T-helper 2 cell treated with Interferon-gamma antibody and Interleukin-4, amounts not matched to agents 5 μg/mL and 100 μg/mL, for 36 hours (primary cell): ENCODE measurements at regions not wholly inside any gene's neighbourhood (a gene's known extent, or its start where the extent isn't known, plus 50 kb on each side); places are given as distances from the start of the nearest gene placed in this dataset.

ENCODE experiments used
- DNase-seq: peaks from one replicate; pipeline ENCODE4 v3.0.0; 2021; ENCODE audit warnings: low spot score
- H3K27ac Mint-ChIP-seq: one replicate; pipeline ENCODE4 v1.8.0; 2021; ENCODE audit warnings: mild to moderate bottlenecking, mixed read lengths
- H3K27me3 Mint-ChIP-seq: one replicate; pipeline ENCODE4 v1.8.0; 2021; ENCODE audit warnings: low read depth, mixed read lengths
- H3K36me3 Mint-ChIP-seq: one replicate; pipeline ENCODE4 v1.8.0; 2021; ENCODE audit warnings: low read depth, mixed read lengths
- H3K4me1 Mint-ChIP-seq: one replicate; pipeline ENCODE4 v1.8.0; 2021; ENCODE audit warnings: low read depth, mixed read lengths
- H3K4me3 Mint-ChIP-seq: one replicate; pipeline ENCODE4 v1.8.0; 2022; ENCODE audit warnings: mild to moderate bottlenecking, moderate library complexity, mixed read lengths
- H3K9me3 Mint-ChIP-seq: one replicate; pipeline ENCODE4 v1.8.0; 2021; ENCODE audit warnings: mixed read lengths

DNA sequence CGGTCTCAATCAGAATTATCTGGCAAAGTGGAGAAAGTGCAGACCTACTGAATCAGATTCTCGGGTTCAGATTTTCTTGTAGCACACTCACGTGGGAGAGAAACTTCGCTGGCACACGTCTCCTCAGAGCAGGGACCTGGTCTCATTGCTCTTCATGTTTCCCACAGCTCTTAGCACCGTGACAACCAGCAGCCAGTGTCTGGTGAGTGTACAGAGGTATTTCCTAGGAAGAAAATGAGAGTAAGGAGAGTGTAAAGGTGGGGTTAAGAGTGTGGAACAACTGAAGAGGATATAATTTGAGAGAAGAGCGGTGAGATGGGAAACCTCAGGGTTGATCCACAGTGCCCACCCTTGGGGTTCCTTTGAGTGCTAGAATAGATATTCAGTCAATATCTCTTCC, 89.2 kb downstream of the ARF6 start:
- peaks cover 35% of the 10 kb centered on the region for H3K4me1 Mint-ChIP-seq
- DNase-seq: no peak
- H3K27me3 Mint-ChIP-seq: no peaks in the 10 kb centered on the region
- H3K36me3 Mint-ChIP-seq: no peaks in the 10 kb centered on the region
- no peaks in the 10 kb centered on the region for H3K9me3 Mint-ChIP-seq
- no peak overlapping the region for H3K27ac Mint-ChIP-seq
- H3K4me3 Mint-ChIP-seq: no peak overlapping the region

DNA sequence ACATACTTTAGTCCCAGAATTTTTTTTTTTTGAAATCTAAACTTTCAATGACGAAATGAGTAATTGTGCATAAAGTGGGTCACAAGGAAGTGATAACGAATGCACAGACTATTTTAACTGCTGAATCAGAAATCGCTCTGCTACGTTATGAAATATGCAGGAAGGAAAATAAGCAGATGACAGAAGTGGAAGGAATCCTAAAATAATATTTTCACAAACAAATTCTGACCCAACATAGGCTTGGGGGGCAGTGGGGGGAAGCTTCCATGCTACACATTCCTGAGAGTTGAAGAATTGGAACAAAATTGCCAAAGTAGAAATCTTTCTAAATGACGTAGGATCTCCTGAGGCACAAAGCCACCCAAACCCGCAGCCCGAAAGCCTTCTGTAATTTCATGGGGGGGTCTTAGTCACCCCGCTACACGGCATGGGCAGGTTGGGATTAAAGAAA, 89.6 kb downstream of the ARF6 start:
- H3K4me3 Mint-ChIP-seq: no peak overlapping the region
- H3K27me3 Mint-ChIP-seq: no peaks in the 10 kb centered on the region
- DNase-seq: no peak
- peaks cover 31% of the 10 kb centered on the region for H3K4me1 Mint-ChIP-seq
- no peaks in the 10 kb centered on the region for H3K9me3 Mint-ChIP-seq
- H3K36me3 Mint-ChIP-seq: no peaks in the 10 kb centered on the region
- H3K27ac Mint-ChIP-seq: no peak overlapping the region

DNA sequence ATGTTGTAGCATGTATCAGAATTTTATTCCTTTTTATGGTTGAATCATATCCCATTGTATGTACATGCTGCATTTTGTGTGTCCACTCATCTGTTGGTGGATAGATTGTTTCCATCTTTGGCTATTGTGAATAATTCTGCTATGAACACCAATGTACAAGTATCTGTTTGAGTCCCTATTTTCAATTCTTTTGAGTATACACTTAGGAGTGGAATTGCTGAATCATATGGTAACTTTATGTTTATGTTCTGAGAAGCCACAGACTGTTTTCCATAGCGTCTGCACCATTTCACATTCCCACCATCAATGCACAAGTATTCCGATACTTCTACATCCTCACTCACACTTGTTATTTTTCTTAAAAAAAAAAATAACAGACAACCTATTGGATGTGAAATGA, 91.5 kb downstream of the ARF6 start:
- Mint-ChIP-seq H3K4me3 (no peak overlapping the region), H3K27me3 (no peaks in the 10 kb centered on the region), H3K36me3 (no peaks in the 10 kb centered on the region), H3K9me3 (no peaks in the 10 kb centered on the region), H3K27ac (no peak overlapping the region), H3K4me1 (peaks cover 21% of the 10 kb centered on the region)
- peak; percentile 34 for DNase-seq

DNA sequence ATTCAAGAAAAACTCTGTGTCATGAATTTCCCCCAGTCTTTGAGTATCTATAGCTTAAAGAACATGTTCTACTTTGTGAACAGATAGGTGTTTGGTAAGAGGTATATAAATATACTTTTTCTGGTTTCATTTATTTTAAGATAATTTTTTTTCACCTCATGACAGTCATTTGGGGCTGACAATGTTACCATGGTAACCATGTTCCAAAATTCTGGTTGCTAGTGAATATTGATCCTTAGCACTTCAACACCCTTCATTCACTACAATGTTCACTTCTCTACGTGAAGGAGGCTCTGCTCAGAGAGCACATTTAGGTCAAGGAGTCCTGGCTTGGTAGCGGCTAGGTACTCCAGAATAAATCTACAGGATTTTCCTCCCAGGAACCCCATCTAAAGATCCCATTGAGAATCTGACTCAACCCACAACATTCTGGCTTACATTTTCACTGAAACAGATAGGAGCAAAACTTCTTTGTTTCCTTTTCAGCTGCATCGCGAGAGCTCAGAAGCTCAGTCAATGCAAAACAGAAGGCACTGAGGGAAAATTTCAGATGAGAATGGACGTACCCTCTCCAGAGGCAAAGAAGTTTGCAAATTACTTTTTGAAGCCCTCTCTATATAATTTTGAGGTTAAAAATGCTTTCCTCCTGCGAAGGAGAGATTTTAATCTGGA, 93.6 kb downstream of the ARF6 start:
- Mint-ChIP-seq H3K9me3 (no peaks in the 10 kb centered on the region), H3K27me3 (no peaks in the 10 kb centered on the region), H3K4me3 (no peak overlapping the region), H3K4me1 (peaks cover 19% of the 10 kb centered on the region), H3K27ac (no peak overlapping the region), H3K36me3 (peaks cover 4% of the 10 kb centered on the region)
- DNase-seq: no peak

DNA sequence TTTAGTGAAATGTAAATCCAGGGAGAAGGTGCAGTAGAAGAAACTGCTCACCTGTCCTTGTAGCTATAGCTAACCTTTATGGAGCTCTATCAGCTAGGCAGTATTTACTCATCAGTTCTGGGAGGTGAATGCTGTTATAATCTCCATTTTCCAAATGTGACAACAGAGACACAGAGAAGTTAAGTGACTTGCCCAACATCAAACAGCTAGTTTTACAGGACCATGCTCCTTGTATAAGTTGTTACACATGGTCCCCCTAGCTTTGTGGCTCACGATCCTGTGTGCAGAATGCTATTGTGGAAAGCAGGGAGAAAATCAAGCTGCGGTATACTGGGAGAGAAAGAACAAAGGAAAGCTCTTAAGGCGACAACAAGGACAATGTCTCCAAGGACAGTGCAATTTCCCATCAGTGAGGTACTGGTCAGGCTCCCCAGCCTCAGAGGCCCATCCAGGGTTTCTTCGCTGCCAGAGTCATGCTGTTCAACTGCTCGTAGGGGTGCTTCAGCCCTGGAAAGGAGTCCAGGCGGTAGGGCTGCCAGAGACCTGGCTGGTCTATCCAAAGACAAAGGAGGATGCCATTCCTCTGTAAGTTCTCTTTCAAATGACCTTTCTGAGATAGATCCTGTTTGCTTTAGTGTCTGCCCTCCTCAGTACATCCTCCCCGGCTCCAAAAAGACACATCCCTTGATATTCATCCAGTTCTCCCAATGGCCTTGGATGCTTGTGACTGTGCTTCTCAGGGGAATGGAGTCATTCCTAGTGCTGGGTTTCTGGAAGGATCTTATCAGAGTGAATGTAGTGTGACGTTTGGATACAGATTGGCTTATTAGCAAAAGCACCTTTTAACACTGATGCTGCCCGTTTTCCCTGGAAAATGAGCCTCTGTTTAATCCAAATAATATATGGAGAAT, 95.5 kb downstream of the ARF6 start:
- no peak for DNase-seq
- H3K27ac Mint-ChIP-seq: no peak overlapping the region
- H3K27me3 Mint-ChIP-seq: no peaks in the 10 kb centered on the region
- H3K36me3 Mint-ChIP-seq: peaks cover 4% of the 10 kb centered on the region
- no peaks in the 10 kb centered on the region for H3K9me3 Mint-ChIP-seq
- H3K4me3 Mint-ChIP-seq: no peak overlapping the region
- peaks cover 27% of the 10 kb centered on the region for H3K4me1 Mint-ChIP-seq

DNA sequence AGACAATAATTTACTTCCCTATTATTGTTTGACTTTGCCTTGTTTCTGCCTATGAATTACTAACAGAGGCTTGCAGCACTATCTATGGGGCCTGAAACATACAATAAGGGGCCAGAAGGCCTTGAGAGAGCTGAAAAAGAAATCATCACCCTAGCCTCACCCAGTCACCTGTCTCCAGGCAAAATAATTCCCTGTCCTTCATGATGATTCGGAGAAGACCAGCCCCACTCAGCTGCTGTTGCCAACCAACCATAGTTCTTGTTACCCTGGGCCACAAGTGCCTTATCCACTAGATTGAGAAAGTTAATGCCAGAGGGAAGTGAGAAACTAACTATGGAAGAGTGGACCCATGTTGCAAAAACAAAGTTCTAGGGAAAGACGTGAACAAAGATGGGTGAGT, 97.1 kb downstream of the ARF6 start:
- DNase-seq: no peak

DNA sequence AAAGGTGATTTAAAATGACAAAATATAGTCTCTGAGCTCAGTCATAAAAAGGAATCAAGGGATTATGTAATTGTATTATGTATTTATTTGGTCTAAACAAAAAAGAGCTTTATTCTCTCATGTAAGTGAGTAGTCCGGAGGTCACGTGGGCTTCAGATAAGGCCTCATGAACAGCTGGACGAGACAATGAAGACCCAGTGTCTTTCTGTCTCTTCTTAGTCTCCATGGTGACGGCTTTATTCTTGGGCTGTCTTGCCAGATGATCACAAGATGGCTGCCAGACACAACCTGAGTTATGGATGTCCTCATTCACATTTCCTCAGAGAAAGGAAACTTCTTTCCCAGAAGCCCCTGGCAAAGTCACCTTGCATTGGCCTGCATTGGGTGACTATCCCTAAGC, 98.6 kb downstream of the ARF6 start:
- no peak for DNase-seq
- no peak overlapping the region for H3K4me3 Mint-ChIP-seq
- no peak overlapping the region for H3K27ac Mint-ChIP-seq
- H3K36me3 Mint-ChIP-seq: peaks cover 4% of the 10 kb centered on the region
- H3K27me3 Mint-ChIP-seq: no peaks in the 10 kb centered on the region
- peaks cover 20% of the 10 kb centered on the region for H3K4me1 Mint-ChIP-seq
- H3K9me3 Mint-ChIP-seq: no peaks in the 10 kb centered on the region

More for the DNA sequence above, 97.1 kb downstream of the ARF6 start:
- no peaks in the 10 kb centered on the region for H3K27me3 Mint-ChIP-seq
- no peak overlapping the region for H3K4me3 Mint-ChIP-seq
- H3K9me3 Mint-ChIP-seq: no peaks in the 10 kb centered on the region
- H3K27ac Mint-ChIP-seq: peak overlapping the region; percentile 1
- H3K36me3 Mint-ChIP-seq: peaks cover 4% of the 10 kb centered on the region
- peaks cover 23% of the 10 kb centered on the region for H3K4me1 Mint-ChIP-seq

DNA sequence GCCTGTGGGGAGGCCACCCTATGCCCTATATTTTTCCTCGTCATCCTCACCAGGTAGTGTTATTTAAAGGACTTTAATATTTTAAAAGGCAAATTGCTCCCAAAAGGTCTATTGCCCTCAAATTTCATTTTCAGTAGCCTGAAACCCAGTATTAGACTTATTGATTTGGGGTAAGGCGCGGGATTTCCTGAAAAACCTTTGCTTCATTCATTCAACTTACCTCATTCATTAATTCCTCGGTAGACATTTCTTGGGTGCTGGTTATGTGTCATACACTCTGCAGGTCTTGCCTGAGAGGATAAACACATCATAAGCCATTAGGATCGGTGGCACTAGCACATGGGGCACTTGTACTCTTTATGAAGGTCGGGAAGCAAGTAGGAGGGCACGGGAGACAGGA, 99.2 kb downstream of the ARF6 start:
- Mint-ChIP-seq H3K27me3 (no peaks in the 10 kb centered on the region), H3K27ac (no peak overlapping the region), H3K4me3 (no peak overlapping the region), H3K36me3 (peaks cover 4% of the 10 kb centered on the region), H3K9me3 (no peaks in the 10 kb centered on the region), H3K4me1 (peaks cover 16% of the 10 kb centered on the region)
- no peak for DNase-seq

DNA sequence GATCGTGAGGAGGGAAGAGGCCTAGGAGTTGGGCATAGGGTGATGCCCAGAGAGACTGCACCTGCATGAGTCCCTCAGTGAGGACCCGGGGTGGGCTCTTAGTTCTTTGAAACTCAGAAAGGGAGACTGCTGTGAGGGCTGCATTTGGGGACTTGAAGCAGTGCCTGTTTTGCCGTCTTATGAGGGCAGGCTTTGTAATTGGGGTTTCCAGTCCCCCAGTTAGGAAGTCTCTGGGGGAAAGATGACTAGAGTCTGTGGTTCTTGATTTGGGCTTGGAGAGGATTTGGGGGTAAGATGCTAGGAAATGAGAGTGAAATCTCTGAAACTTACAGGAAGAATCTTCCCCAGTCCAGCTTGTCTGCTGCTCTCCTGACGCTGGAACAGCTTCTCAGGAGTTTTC, 99.6 kb downstream of the ARF6 start:
- Mint-ChIP-seq H3K36me3 (peaks cover 5% of the 10 kb centered on the region), H3K27ac (peak overlapping the region; percentile 38), H3K4me3 (no peak overlapping the region), H3K4me1 (peaks cover 16% of the 10 kb centered on the region), H3K9me3 (no peaks in the 10 kb centered on the region), H3K27me3 (no peaks in the 10 kb centered on the region)
- DNase-seq: no peak

DNA sequence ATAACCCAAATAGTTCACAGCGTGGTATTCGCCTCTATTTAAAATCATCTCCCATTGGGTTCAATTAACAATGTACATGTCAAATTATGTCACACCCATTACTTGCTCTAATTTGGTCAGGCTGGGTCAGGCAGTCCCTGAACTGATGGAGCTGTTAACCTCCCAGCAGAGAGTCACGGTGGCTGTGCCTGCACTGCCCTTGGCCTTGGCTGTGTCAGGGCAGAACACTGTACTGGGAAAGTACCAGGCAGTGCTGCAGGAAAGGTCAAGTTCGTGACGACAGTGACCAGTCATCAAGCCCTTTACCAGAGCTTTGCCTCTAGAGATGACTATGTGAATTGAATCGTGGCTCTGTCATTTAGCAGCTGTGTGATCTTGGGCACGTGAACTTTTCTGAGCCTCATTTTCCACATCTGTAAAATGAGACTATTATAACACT, 100.0 kb downstream of the ARF6 start:
- Mint-ChIP-seq H3K27me3 (no peaks in the 10 kb centered on the region), H3K9me3 (no peaks in the 10 kb centered on the region), H3K4me3 (no peak overlapping the region), H3K36me3 (peaks cover 10% of the 10 kb centered on the region), H3K27ac (peak overlapping the region; percentile 38), H3K4me1 (peaks cover 19% of the 10 kb centered on the region)
- peak; percentile 76 for DNase-seq

DNA sequence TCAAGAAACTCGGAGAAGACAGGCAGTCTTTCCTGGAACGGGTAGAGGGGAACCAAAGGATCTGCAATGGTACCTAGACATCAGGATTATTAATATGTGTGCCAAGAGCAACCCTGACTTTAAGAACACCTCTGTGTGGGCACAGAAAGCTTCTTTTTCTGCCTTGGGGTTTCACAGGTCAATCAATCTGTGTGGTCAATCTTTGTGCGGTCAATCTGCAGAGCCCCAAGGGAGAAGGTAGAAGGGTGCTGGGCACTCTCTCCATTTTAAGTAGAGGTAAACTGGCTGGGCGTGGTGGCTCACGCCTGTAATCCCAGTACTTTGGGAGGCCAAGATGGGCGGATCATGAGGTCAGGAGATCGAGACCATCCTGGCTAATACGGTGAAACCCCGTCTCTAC, 100.7 kb downstream of the ARF6 start:
- H3K36me3 Mint-ChIP-seq: peaks cover 10% of the 10 kb centered on the region
- H3K27ac Mint-ChIP-seq: no peak overlapping the region
- peaks cover 24% of the 10 kb centered on the region for H3K4me1 Mint-ChIP-seq

DNA sequence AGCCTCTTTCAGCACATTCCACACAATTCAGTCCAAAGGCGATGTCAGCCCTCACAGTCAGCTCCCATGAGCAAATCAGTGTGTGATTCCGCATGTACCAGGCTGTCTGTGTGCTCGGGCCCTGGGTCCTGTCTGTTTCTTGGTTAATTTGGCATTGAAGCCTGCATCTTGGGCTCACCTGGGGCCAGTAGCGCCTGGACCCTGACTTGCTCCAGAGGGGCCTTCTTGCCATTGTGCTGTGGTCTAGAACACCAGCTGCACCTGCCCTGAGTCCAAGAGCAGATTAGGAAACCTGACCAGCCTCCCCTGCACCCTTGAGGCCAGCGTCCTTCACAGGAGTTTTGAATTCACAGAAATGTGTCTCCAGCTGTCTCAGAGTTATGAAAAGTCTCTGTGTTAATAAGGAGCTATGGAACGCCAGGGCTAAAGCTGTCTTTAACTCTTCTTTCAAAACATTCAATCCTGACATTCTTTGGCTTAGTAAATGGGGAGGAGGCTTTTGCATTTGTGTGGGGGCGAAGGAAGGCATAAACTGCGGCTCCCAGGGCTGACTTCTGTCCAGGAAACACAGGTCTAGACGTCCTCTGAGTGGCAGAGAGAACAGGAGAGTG, 102.2 kb downstream of the ARF6 start:
- peaks cover 36% of the 10 kb centered on the region for H3K4me1 Mint-ChIP-seq
- peaks cover 10% of the 10 kb centered on the region for H3K36me3 Mint-ChIP-seq
- no peak for DNase-seq
- H3K27me3 Mint-ChIP-seq: no peaks in the 10 kb centered on the region
- no peaks in the 10 kb centered on the region for H3K9me3 Mint-ChIP-seq
- H3K4me3 Mint-ChIP-seq: no peak overlapping the region
- H3K27ac Mint-ChIP-seq: no peak overlapping the region

More for the DNA sequence above, 100.7 kb downstream of the ARF6 start:
- DNase-seq: no peak
- no peaks in the 10 kb centered on the region for H3K9me3 Mint-ChIP-seq
- no peaks in the 10 kb centered on the region for H3K27me3 Mint-ChIP-seq
- no peak overlapping the region for H3K4me3 Mint-ChIP-seq

DNA sequence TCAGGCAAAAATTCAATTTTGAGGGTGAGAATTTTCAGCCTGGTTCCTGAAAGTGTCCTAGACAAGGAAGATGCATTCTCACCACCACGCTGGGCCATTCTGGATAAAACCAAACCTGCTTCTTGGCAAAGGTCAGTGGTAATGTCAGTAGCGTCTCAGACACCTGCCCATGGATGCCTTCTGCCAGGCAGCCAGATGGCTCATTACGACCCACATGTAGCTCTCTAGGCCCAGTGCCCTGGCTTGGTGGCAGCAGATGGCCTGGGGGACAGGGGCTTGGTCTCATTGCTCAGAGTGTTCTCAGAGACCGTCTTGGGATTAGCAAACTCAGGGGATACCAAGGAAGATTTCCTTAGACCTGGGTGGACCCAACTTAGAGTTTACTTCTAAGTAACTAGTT, 105.1 kb downstream of the ARF6 start:
- Mint-ChIP-seq H3K9me3 (no peaks in the 10 kb centered on the region), H3K27ac (peak overlapping the region; percentile 22), H3K4me1 (peaks cover 52% of the 10 kb centered on the region), H3K27me3 (no peaks in the 10 kb centered on the region), H3K36me3 (peaks cover 9% of the 10 kb centered on the region), H3K4me3 (no peak overlapping the region)
- no peak for DNase-seq

DNA sequence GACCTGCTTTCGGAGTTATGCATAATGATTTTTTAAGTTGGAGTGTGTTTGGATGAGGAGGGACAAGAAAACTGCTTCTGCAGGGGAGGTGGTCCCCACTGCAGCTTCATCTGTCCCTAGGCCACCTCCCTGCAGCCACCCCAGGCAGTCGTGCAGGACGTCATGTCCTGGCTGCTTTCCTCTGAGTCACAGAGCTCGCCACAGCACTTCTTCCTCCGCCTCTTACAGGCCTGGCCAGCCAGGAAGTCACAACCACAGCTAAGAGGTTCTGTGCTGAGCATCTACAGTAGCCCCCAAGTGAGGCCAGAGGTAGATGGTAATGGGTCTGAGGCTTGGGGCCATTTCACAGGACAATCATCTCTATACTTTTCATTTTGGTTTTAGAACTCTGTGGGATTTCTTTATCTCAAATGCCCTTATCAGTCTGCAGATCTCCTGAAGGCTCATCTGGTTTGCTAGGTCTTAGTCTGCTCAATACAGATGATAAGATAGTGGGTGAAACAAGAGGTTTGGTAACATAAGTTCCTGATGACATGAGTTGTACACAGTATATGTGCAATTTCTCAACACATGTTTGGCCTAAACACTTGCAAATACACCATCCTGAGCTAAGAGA, 106.4 kb downstream of the ARF6 start:
- H3K9me3 Mint-ChIP-seq: no peaks in the 10 kb centered on the region
- H3K27ac Mint-ChIP-seq: peak overlapping the region; percentile 99
- peak overlapping the region; percentile 82 for H3K4me3 Mint-ChIP-seq
- H3K27me3 Mint-ChIP-seq: no peaks in the 10 kb centered on the region
- H3K36me3 Mint-ChIP-seq: peaks cover 9% of the 10 kb centered on the region
- peaks cover 56% of the 10 kb centered on the region for H3K4me1 Mint-ChIP-seq
- DNase-seq: peak; percentile 90
